IMR-90 (cell line): ENCODE measurements at regions not wholly inside any gene's neighbourhood (a gene's known extent, or its start where the extent isn't known, plus 50 kb on each side); places are given as distances from the start of the nearest gene placed in this dataset.

ENCODE experiments used
- ATAC-seq: fragments of 200-7000 bp; cut with Tn5 transposase; 2 replicates; pipeline ENCODE4 v1.9.1; 2020; ENCODE audit warnings: low read depth, mild to moderate bottlenecking, moderate library complexity
- BruUV-seq: library from RNA; stranded (reverse); fragments of 400-500 nt; replicated peaks from 2 replicates; lab custom pipeline; 2021; lab: Mats Ljungman, UMichigan
- CTCF ChIA-PET: fragments of 300-600 bp; formaldehyde crosslinking; extraction: SDS; loops from one replicate; lab custom pipeline; 2021; ENCODE audit warnings: antibody characterized with exemption; lab: Yijun Ruan, JAX
- POLR2A ChIA-PET: fragments of 300-600 bp; sonication (Branson Sonifier 250); formaldehyde crosslinking; loops from one replicate; lab custom pipeline; 2022; ENCODE audit warnings: antibody characterized with exemption; ENCODE audit not compliant: unreplicated experiment; lab: Charles Lee
- DNase-seq: peaks from one replicate; pipeline ENCODE4 v3.0.0; 2013
- H2AFZ ChIP-seq: replicated peaks from 2 replicates; pipeline ENCODE3; 2013; ENCODE audit warnings: low read length, mild to moderate bottlenecking; ENCODE audit not compliant: poor library complexity
- H2AK5ac ChIP-seq: 2 replicates; pipeline ENCODE4 v1.6.1; 2013; ENCODE audit warnings: low read depth, low read length, inconsistent platforms
- H2AK9ac ChIP-seq: replicated peaks from 2 replicates; pipeline ENCODE3; 2013; ENCODE audit warnings: mild to moderate bottlenecking, low read depth, low read length, moderate library complexity; ENCODE audit not compliant: poor library complexity
- H2BK120ac ChIP-seq: 2 replicates; pipeline ENCODE4 v1.6.1; 2013; ENCODE audit warnings: low read depth, low read length, inconsistent platforms
- H2BK15ac ChIP-seq: 3 replicates; pipeline ENCODE4 v1.6.1; 2013; ENCODE audit warnings: low read depth, low read length, inconsistent platforms
- H2BK20ac ChIP-seq: 2 replicates; pipeline ENCODE4 v1.6.1; 2013; ENCODE audit warnings: low read depth, mild to moderate bottlenecking, inconsistent platforms, low read length, moderate library complexity
- H2BK5ac ChIP-seq: 2 replicates; pipeline ENCODE4 v1.6.1; 2013; ENCODE audit warnings: mild to moderate bottlenecking, low read depth, low read length, inconsistent platforms; ENCODE audit not compliant: poor library complexity, severe bottlenecking
- H3K14ac ChIP-seq: replicated peaks from 2 replicates; pipeline ENCODE4 v1.6.1; 2013; ENCODE audit warnings: low read depth, low read length, inconsistent platforms
- H3K18ac ChIP-seq: 2 replicates; pipeline ENCODE4 v1.6.1; 2013; ENCODE audit warnings: low read depth, low read length, control low read depth
- H3K23ac ChIP-seq: 2 replicates; pipeline ENCODE4 v1.6.1; 2013; ENCODE audit warnings: low read depth, low read length, inconsistent platforms
- H3K27ac ChIP-seq: 2 replicates; pipeline ENCODE4 v1.5.1; 2013; ENCODE audit warnings: mild to moderate bottlenecking, control low read depth, low read length; ENCODE audit not compliant: insufficient read depth
- H3K27me3 ChIP-seq: 2 replicates; pipeline ENCODE4 v1.6.1; 2013; ENCODE audit warnings: low read length; ENCODE audit not compliant: control insufficient read depth, insufficient read depth
- H3K36me3 ChIP-seq: 2 replicates; pipeline ENCODE4 v1.6.1; 2013; ENCODE audit warnings: low read length, mixed read lengths; ENCODE audit not compliant: control insufficient read depth, insufficient read depth
- H3K4ac ChIP-seq: 2 replicates; pipeline ENCODE4 v1.6.1; 2013; ENCODE audit warnings: low read depth, low read length, inconsistent platforms
- H3K4me1 ChIP-seq: 2 replicates; pipeline ENCODE4 v1.6.1; 2013; ENCODE audit warnings: low read length, mixed read lengths; ENCODE audit not compliant: control insufficient read depth, insufficient read depth
- H3K4me2 ChIP-seq: 2 replicates; pipeline ENCODE4 v1.6.1; 2013; ENCODE audit warnings: low read depth, mild to moderate bottlenecking, control low read depth, low read length, moderate library complexity
- H3K4me3 ChIP-seq: 2 replicates; pipeline ENCODE4 v1.5.1; 2013; ENCODE audit warnings: low read depth, mild to moderate bottlenecking, control low read depth, low read length, moderate library complexity; ENCODE audit not compliant: insufficient read depth
- H3K56ac ChIP-seq: 2 replicates; pipeline ENCODE4 v1.6.1; 2013; ENCODE audit warnings: low read length, inconsistent platforms; ENCODE audit not compliant: insufficient read depth; ENCODE audit errors: extremely low read depth
- H3K79me1 ChIP-seq, 2 experiments: 2 replicates each; pipeline ENCODE4 v1.6.1; 2013; ENCODE audit warnings: low read length in 2 of 2, inconsistent platforms in 1 of 2, low read depth in 1 of 2
- H3K9ac ChIP-seq: 2 replicates; pipeline ENCODE4 v1.6.1; 2013; ENCODE audit warnings: low read depth, low read length, control low read depth
- H3K9me1 ChIP-seq: 2 replicates; pipeline ENCODE4 v1.6.1; 2013; ENCODE audit warnings: low read length, inconsistent platforms; ENCODE audit not compliant: insufficient read depth
- H3K9me3 ChIP-seq: 2 replicates; pipeline ENCODE4 v1.6.1; 2013; ENCODE audit warnings: low read length; ENCODE audit not compliant: control insufficient read depth, insufficient read depth
- H4K20me1 ChIP-seq: 2 replicates; pipeline ENCODE4 v1.6.1; 2013; ENCODE audit warnings: low read length, inconsistent platforms; ENCODE audit not compliant: insufficient read depth
- H4K5ac ChIP-seq: 2 replicates; pipeline ENCODE4 v1.6.1; 2013; ENCODE audit warnings: mild to moderate bottlenecking, low read depth, low read length, control low read depth
- H4K8ac ChIP-seq, 2 experiments: 2 replicates each; pipeline ENCODE4 v1.6.1; 2013; ENCODE audit warnings: low read depth in 2 of 2, low read length in 2 of 2, control low read depth in 1 of 2, inconsistent platforms in 1 of 2
- H4K91ac ChIP-seq: 2 replicates; pipeline ENCODE4 v1.6.1; 2013; ENCODE audit warnings: low read depth, low read length, inconsistent platforms; ENCODE audit not compliant: insufficient read depth
- BHLHE40 ChIP-seq: fragments of 150-350 bp; IDR thresholded peaks from 2 replicates; pipeline ENCODE4 v1.6.1; 2016; ENCODE audit warnings: mild to moderate bottlenecking, low read depth, low read length
- CEBPB ChIP-seq: IDR thresholded peaks from 2 replicates; pipeline ENCODE4 v1.6.1; 2012; ENCODE audit warnings: low read depth, low read length, improper control_type of control experiment
- CHD1 ChIP-seq: IDR thresholded peaks from 2 replicates; pipeline ENCODE4 v1.6.1; 2012; ENCODE audit warnings: low read depth, low read length, improper control_type of control experiment
- CTCF ChIP-seq: conservative IDR thresholded peaks from 2 replicates; pipeline ENCODE4 v1.5.1; 2012; ENCODE audit warnings: mild to moderate bottlenecking, low read depth, low read length, improper control_type of control experiment
- ELK1 ChIP-seq: fragments of 150-350 bp; IDR thresholded peaks from 2 replicates; pipeline ENCODE4 v1.6.1; 2016; ENCODE audit warnings: low read depth, mild to moderate bottlenecking, low read length, moderate library complexity, borderline replicate concordance
- FOS ChIP-seq: fragments of 150-350 bp; IDR thresholded peaks from 2 replicates; pipeline ENCODE4 v1.6.1; 2016; ENCODE audit warnings: low read depth, low read length
- MAFK ChIP-seq: IDR thresholded peaks from 2 replicates; pipeline ENCODE4 v1.6.1; 2012; ENCODE audit warnings: low read depth, low read length, improper control_type of control experiment
- MAZ ChIP-seq: IDR thresholded peaks from 2 replicates; pipeline ENCODE4 v1.6.1; 2012; ENCODE audit warnings: low read depth, mild to moderate bottlenecking, low read length, improper control_type of control experiment, moderate library complexity, borderline replicate concordance
- MXI1 ChIP-seq: IDR thresholded peaks from 2 replicates; pipeline ENCODE4 v1.6.1; 2012; ENCODE audit warnings: low read depth, mild to moderate bottlenecking, low read length, moderate library complexity, borderline replicate concordance
- NFE2L2 ChIP-seq: fragments of 150-350 bp; IDR thresholded peaks from 2 replicates; pipeline ENCODE4 v1.6.1; 2016; ENCODE audit warnings: low read depth, mild to moderate bottlenecking, low read length
- POLR2A ChIP-seq: IDR thresholded peaks from 2 replicates; pipeline ENCODE4 v1.6.1; 2012; ENCODE audit warnings: mild to moderate bottlenecking, low read depth, low read length
- RAD21 ChIP-seq: IDR thresholded peaks from 2 replicates; pipeline ENCODE4 v1.6.1; 2012; ENCODE audit warnings: low read length, improper control_type of control experiment
- RCOR1 ChIP-seq: IDR thresholded peaks from 2 replicates; pipeline ENCODE4 v1.6.1; 2012; ENCODE audit warnings: mild to moderate bottlenecking, low read length, improper control_type of control experiment; ENCODE audit not compliant: insufficient replicate concordance
- RFX5 ChIP-seq: IDR thresholded peaks from 2 replicates; pipeline ENCODE4 v1.8.0; 2012; ENCODE audit warnings: low read depth, mild to moderate bottlenecking, low read length, moderate library complexity
- SMC3 ChIP-seq: fragments of 150-350 bp; IDR thresholded peaks from 2 replicates; pipeline ENCODE4 v1.6.1; 2016; ENCODE audit warnings: low read depth, mild to moderate bottlenecking, antibody characterized with exemption, low read length, moderate library complexity
- WGBS, 2 experiments: methylation state at CpG; one replicate each; pipeline versions ENCODE4 v1.1.5 to v1.1.7; 2013; ENCODE audit warnings: missing lambda C conversion rate in 2 of 2; ENCODE audit not compliant: insufficient read length in 1 of 2; ENCODE audit errors: extremely low coverage in 2 of 2; 5-methylcytosine and 5-hydroxymethylcytosine counted together
- dilution Hi-C: fragments of 300-500 bp; cut with HindIII; formaldehyde crosslinking; loops from one replicate; pipeline ENCODE4 v1.14.3; 2018; ENCODE audit warnings: low sequenced_read_pairs; ENCODE audit not compliant: unreplicated experiment
- in situ Hi-C: fragments of 300-500 bp; cut with MboI; formaldehyde crosslinking; loops from 3 replicates; pipeline ENCODE4 v1.14.3; 2019; ENCODE audit warnings: low sequenced_read_pairs, inconsistent platforms, mixed read lengths
- intact Hi-C: fragments of 100-400 bp; cut with micrococcal nuclease; formaldehyde crosslinking; loops from 2 replicates; pipeline ENCODE4 v1.10.0; 2022
- TF ChIP-seq, protein P1 (sequence below): fragments of 150-350 bp; IDR thresholded peaks from 2 replicates; pipeline ENCODE4 v1.6.1; 2017; ENCODE audit warnings: mild to moderate bottlenecking, antibody characterized with exemption, low read length, low read depth

DNA sequence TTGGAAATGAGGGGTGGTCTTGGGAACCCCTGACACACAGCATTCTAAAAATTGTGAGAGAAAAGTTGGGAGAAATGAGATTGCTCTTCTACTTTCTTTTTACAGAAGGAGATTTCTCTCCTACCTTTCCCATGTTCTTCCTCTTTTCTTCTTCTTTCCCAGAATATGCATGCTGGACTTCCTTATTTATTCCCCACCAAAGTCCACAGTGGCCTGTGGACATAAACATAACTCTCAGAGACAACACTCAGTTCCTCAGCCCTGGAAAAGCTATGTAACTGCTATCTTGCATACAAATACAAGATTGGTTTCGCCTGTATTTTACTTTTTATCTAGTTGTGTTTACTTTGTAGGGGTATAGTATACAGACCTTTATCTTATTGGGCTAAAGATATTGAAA is 54.6 kb upstream of the C1GALT1 start:
- Histone ChIP-seq H2AFZ (no peak overlapping the region), H4K91ac (no peak overlapping the region), H3K56ac (no peak overlapping the region), H3K18ac (no peak overlapping the region), H3K14ac (no peak overlapping the region), H2BK120ac (no peak overlapping the region), H3K4ac (no peak overlapping the region), H3K9me3 (no peaks in the 10 kb centered on the region), H3K27me3 (no peaks in the 10 kb centered on the region), H3K4me2 (no peak overlapping the region), H2AK5ac (no peak overlapping the region), H3K36me3 (no peaks in the 10 kb centered on the region), H3K9ac (no peak overlapping the region), H3K23ac (no peak overlapping the region), H3K27ac (no peak overlapping the region), H4K20me1 (no peaks in the 10 kb centered on the region), H3K4me3 (no peak overlapping the region), H3K4me1 (no peaks in the 10 kb centered on the region), H2AK9ac (no peak overlapping the region), H2BK5ac (no peak overlapping the region), H4K5ac (no peak overlapping the region), H4K8ac (no peak overlapping the region), H3K79me1 (no peaks in the 10 kb centered on the region), H3K9me1 (no peaks in the 10 kb centered on the region), H2BK15ac (no peak overlapping the region), H2BK20ac (no peak overlapping the region)
- intact Hi-C loops (no loop called here), in situ Hi-C loops (no loop called here), dilution Hi-C loops (no loop called here)
- no TSS peak for BruUV-seq
- ATAC-seq = no peak
- WGBS, 2 experiments = no CpG with 5 or more reads among the region's 1 CpG
- ChIA-PET CTCF (no interaction called here), POLR2A (no interaction called here)
- TF ChIP-seq ELK1 (no peak), RAD21 (no peak), CEBPB (no peak), MXI1 (no peak), BHLHE40 (no peak), RFX5 (no peak), FOS (no peak), NFE2L2 (no peak), MAZ (no peak), CHD1 (no peak), CTCF (no peak), RCOR1 (no peak), SMC3 (no peak), MAFK (no peak), POLR2A (no peak)
- TF ChIP-seq, protein P1, sequence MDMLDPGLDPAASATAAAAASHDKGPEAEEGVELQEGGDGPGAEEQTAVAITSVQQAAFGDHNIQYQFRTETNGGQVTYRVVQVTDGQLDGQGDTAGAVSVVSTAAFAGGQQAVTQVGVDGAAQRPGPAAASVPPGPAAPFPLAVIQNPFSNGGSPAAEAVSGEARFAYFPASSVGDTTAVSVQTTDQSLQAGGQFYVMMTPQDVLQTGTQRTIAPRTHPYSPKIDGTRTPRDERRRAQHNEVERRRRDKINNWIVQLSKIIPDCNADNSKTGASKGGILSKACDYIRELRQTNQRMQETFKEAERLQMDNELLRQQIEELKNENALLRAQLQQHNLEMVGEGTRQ = no peak
- no peak for DNase-seq
